ENCODE measurements at regions not wholly inside any gene's neighbourhood (a gene's known extent, or its start where the extent isn't known, plus 50 kb on each side); places are given as distances from the start of the nearest gene placed in this dataset.

- Mint-ChIP-seq H3K27ac (no peak overlapping the region), H3K36me3 (ENCODE audit: insufficient read depth) (no peaks in the 10 kb centered on the region), H3K27me3 (no peaks in the 10 kb centered on the region), H3K4me1 (ENCODE audit: low read depth) (no peaks in the 10 kb centered on the region), H3K4me3 (ENCODE audit: low read depth) (no peak overlapping the region), H3K9me3 (ENCODE audit: low read depth) (peaks cover 13% of the 10 kb centered on the region)
- no peak for TF ChIP-seq CTCF (IDR thresholded peaks at IDR 0.05; ENCODE audit: unreplicated experiment)
- DNase-seq (ENCODE audit: low spot score, unreplicated experiment): no peak
Observed at GRCh38 chr16:47990676-47991075, 165.1 kb downstream of the ABCC12 start.

- H3K27ac Mint-ChIP-seq: no peak overlapping the region
- H3K36me3 Mint-ChIP-seq (ENCODE audit: insufficient read depth): no peaks in the 10 kb centered on the region
- DNase-seq (ENCODE audit: low spot score, unreplicated experiment): no peak
- no peaks in the 10 kb centered on the region for H3K4me1 Mint-ChIP-seq (ENCODE audit: low read depth)
- H3K4me3 Mint-ChIP-seq (ENCODE audit: low read depth): no peak overlapping the region
- no peaks in the 10 kb centered on the region for H3K27me3 Mint-ChIP-seq
- TF ChIP-seq CTCF (IDR thresholded peaks at IDR 0.05; ENCODE audit: unreplicated experiment): no peak
- H3K9me3 Mint-ChIP-seq (ENCODE audit: low read depth): peaks cover 13% of the 10 kb centered on the region
Observed at GRCh38 chr16:47987136-47987535, 168.7 kb downstream of the ABCC12 start.

- no peak for DNase-seq (ENCODE audit: low spot score, unreplicated experiment)
- Mint-ChIP-seq H3K4me1 (ENCODE audit: low read depth) (no peaks in the 10 kb centered on the region), H3K4me3 (ENCODE audit: low read depth) (no peak overlapping the region), H3K27ac (no peak overlapping the region), H3K9me3 (ENCODE audit: low read depth) (peaks cover 11% of the 10 kb centered on the region), H3K27me3 (no peaks in the 10 kb centered on the region), H3K36me3 (ENCODE audit: insufficient read depth) (no peaks in the 10 kb centered on the region)
- TF ChIP-seq CTCF (IDR thresholded peaks at IDR 0.05; ENCODE audit: unreplicated experiment): no peak
Observed at GRCh38 chr16:47986031-47986430, 169.8 kb downstream of the ABCC12 start.

DNA sequence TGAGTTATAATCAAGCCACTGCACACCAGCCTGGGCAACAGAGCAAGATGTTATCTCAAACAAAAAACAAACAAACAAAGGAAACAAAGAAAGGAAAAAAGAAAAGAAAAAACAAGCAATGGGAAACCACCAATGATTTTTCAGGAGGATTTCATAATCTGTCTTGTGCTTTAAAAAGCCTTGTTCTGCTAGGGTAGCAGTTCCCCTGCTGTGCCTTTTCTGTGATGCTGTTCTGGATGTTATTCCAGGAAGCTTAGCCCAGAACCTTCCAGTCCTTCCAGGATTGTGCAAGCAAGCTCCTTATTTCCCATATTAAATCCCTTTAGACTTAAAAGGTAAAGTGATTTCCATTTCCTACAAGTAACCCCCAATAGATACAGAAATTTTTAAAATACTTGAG, 171.1 kb downstream of the ABCC12 start:
- peaks cover 3% of the 10 kb centered on the region for H3K27me3 Mint-ChIP-seq
- no peak for TF ChIP-seq CTCF (IDR thresholded peaks at IDR 0.05; ENCODE audit: unreplicated experiment)
- H3K36me3 Mint-ChIP-seq (ENCODE audit: insufficient read depth): no peaks in the 10 kb centered on the region
- DNase-seq (ENCODE audit: low spot score, unreplicated experiment): no peak
- no peaks in the 10 kb centered on the region for H3K9me3 Mint-ChIP-seq (ENCODE audit: low read depth)
- no peaks in the 10 kb centered on the region for H3K4me1 Mint-ChIP-seq (ENCODE audit: low read depth)
- H3K4me3 Mint-ChIP-seq (ENCODE audit: low read depth): no peak overlapping the region
- H3K27ac Mint-ChIP-seq: no peak overlapping the region

DNA sequence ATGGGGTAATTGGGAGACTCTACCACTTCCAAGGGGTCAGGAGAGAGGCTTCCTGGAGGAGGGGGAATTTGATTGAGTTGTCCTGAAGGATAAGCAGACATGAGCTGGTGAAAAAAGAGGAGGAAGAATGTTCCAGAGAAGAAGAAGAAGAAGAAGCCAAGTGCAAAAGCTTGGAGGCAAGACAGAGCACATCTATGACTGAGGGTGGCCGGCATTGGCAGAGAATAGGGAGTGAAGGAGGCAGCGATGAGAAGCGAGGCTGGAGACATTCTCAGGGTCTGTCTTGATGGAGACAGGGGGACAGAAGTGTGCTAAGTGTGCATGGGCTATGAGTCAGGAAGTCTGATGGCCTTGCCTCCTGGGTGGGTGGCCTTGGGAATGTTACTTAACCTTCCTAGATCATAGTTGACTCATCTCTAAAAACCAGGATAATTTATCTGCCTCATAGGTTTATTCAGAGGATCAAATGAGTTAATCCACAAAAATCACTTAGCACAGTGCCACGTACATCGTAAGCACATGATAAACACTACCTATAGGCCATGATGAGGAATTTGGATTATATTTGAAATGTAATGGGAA, 171.7 kb downstream of the ABCC12 start:
- no peak for TF ChIP-seq CTCF (IDR thresholded peaks at IDR 0.05; ENCODE audit: unreplicated experiment)
- Mint-ChIP-seq H3K27ac (no peak overlapping the region), H3K4me1 (ENCODE audit: low read depth) (peaks cover 2% of the 10 kb centered on the region), H3K4me3 (ENCODE audit: low read depth) (no peak overlapping the region), H3K36me3 (ENCODE audit: insufficient read depth) (no peaks in the 10 kb centered on the region), H3K9me3 (ENCODE audit: low read depth) (no peaks in the 10 kb centered on the region), H3K27me3 (peaks cover 3% of the 10 kb centered on the region)
- no peak for DNase-seq (ENCODE audit: low spot score, unreplicated experiment)

Data from progenitor cell of endocrine pancreas (in vitro differentiated cells).